NCI-H1105 treated with DMSO at 0.1 percent for 48 hours (cell line): ENCODE measurements at regions not wholly inside any gene's neighbourhood (a gene's known extent, or its start where the extent isn't known, plus 50 kb on each side); places are given as distances from the start of the nearest gene placed in this dataset.
"Not testable (repeated sequence)": the region's sequence is repeated elsewhere in the genome, so short reads cannot be mapped to it uniquely, and the experiment has no call there.

Source experiments
- DNase-seq: peaks from one replicate; lab custom pipeline; 2025; lab: John Stamatoyannopoulos, UW

DNA sequence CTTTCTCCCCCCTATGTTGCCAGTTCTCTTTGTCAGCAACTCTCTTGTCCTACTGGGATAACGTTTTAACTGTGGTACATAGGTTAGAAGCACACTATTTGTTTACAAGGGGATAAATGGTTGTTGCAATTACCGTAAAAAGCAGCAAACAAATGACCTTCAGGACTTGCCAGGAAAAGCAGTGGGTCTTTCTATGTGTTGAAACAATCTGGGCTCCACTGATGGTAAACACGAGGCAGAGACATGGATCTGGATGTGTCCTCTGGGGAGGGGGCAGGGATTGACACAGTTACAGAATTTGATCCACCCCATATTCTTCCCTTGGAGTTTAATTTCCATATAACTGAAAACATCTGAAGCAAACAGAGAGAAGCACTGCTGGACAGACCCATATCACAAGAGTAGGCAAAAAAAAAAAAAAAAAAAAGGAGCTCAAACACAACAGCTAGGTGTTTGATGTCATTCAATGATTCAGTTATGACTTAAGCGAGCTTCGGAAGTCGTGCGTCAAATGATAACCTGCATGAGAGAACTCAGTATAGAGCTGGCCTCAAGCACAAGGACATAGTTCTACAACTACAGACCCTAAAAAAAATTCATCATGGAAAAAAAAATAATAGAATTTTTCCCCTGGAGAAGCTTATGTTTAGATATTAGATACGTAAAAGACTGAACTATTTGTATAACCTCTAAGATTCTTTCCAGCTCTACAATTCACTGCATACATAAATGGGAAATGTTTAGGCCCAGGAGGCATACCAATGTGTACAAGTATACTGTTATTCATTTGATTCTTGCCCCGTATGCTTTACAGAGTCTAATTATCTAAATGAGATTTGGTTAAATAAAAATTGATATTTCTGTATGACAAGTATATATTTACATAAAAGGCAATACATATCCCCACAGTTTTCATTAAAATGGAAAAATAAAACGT is 127.7 kb downstream of the ALDH8A1 start:
- no peak for DNase-seq

DNA sequence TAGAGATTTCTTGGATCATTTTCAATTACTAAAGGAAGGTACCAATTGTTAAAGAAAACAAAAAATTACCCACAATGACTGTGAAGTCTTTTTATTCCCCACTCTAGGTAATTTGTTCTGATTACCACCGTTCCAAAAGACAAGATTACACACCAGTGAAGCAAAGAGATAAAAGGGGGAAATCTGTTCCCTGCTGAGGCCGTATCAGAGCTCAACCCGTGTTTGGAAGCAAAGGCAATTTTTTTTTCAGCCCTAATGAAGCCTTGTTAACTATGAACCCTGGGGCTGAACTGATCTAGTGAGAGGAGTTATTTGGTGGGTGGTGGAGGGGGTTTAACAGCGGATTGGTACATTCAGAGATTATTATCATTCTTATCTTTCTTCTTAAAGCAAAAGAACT is 128.5 kb downstream of the ALDH8A1 start:
- no peak for DNase-seq

- DNase-seq: no peak
These were observed 129.8 kb downstream of the ALDH8A1 start for GRCh38 chr6:134819863-134820800.

- DNase-seq: no peak
These were observed 130.7 kb downstream of the ALDH8A1 start for GRCh38 chr6:134819236-134819635.

DNA sequence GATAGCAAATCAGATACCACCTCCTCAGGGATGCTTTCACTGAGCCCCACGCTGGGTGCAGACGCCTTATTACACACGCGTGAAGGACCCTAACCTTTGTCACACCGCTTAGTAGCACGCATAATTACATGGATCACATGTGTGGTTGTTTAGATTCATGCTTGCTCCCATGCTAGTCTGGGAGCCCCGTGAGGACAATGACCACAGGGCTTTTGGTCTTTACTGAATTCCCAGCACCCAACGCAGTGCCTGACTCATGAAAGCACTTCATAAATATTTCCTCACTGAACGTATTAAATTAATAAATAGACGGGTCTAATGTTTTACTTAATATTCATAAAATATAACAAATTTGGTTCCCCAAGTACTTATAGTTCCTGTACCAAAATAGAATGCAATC is 132.5 kb downstream of the ALDH8A1 start:
- DNase-seq: no peak

DNA sequence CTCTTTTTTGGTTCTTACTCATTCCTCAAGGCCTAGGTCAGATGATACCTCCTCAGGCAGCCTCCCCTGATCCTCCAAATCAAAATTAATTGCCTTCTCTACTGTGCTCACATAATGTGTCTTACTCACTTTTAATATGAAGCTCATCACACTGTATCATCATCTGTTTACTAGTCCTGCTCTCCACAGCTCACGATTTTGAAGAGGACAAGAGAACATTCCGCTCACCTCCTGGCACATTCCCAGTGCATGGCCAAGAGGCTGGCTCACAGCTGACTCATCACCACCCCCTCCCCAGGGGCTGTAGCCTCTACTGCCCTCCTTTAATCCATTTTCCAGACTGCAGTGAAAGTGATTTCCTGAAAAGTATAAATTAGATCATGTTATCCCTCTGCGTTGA is 133.1 kb downstream of the ALDH8A1 start:
- DNase-seq: no peak

DNA sequence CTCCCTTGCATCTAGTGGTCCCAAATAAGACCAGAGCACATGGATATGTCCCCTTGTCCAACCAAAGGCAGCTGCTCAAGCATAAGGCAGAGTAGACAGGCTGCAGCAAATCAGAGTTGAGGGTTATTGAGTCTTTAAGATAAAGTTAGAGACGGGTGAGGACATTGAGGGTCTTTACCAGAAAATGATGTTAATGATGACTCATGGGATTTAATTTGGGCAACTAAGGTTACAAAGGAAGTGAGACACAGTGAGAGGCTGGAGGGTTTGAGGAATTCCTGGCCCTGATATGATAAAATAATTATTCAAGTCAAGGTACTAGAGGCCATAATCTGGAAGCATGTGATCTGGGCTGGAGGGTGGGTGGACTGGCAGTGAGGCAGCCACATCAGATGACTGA is 133.6 kb downstream of the ALDH8A1 start:
- no peak for DNase-seq

DNA sequence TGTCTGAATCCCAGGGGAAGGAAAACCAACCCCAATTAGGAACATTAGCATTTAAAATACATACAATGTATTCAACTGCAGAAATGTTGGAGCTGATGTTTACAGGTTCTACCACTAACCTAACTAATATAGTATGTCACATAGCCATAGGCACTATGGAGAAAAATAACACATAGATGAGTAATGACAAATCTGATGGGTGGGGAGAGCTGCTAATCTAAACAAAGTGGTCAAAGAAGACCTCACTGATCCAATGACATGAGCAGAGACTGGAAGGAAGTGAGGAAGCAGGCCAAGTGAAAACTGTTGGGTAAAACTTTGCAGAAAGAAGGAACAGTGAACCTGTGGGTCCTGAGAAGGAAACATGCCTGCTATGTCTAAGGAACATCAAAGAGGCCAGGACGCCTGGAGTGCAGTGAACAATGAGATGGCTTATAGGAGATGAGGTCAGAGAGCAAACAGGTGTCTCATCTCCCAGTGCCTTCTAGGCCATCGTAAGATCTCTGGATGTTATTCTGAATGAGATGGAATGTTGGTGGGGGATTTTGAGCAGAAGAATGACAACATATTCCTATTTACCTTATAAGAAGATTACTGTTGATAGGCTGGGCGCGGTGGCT is 135.7 kb downstream of the ALDH8A1 start:
- no peak for DNase-seq

- DNase-seq: no peak
These were observed 136.8 kb downstream of the ALDH8A1 start for GRCh38 chr6:134813146-134813545.

DNA sequence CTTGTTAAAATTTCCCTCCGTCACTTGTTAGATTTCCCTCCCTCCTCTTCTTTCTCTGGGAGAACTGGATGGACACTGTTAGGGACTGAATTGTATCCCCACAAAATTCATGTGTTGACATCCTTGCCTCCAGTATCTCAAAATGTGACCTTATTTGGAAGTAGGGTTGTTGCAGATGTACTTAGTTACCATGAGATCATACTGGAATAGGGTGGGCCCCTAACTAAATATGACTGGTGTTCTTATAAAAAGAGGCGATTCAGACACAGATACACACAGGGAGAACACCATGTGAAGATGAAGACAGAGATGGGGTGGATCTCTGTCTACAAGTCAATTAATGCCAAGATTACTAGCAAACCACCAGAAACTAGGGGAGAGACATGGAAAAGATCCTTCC is 139.5 kb downstream of the ALDH8A1 start:
- no peak for DNase-seq

GRCh38 chr6:134809130-134809529 is 140.8 kb downstream of the ALDH8A1 start:
- DNase-seq: no peak

GRCh38 chr6:134806180-134806798 is 143.6 kb downstream of the ALDH8A1 start:
- DNase-seq: no peak

DNA sequence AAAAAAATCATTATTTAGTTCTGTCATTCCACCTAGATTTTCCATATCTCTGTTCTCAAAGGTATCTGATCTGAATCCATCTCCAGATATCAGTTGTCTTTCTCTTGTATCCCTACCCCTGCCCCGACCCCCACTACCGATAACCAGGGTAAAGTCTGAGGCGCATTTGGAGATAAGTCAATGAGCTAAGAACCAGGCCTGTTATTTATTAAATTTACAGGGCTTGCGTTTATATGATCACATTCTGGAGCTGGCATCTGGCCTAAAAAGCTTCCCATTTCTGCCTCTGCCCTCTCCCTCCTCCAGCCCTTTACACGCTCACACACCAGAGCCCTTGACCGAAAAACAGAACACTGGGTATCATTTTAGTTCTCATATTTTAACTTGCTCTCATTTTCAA is 144.7 kb downstream of the ALDH8A1 start:
- DNase-seq: no peak

DNA sequence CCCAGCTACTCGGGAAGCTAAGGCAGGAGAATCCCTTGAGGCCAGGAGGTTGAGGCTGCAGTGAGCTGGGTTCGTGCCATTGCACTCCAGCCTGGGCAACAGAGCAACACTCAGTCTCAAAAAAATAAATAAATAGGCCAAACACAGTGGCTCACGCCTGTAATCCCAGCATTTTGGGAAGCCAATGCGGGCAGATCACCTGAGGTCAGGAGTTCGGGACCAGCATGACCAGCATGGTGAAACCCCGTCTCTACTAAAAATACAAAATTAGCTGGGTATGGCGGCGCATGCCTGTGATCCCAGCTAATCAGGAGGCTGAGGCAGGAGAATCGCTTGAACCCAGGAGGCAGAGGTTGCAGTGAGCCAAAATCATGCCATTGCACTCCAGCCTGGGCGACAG is 145.6 kb downstream of the ALDH8A1 start:
- not testable (repeated sequence) for DNase-seq

- no peak for DNase-seq
These were observed 147.4 kb downstream of the ALDH8A1 start for GRCh38 chr6:134802426-134803058.

GRCh38 chr6:134797400-134798113 is 152.3 kb downstream of the ALDH8A1 start:
- no peak for DNase-seq

DNA sequence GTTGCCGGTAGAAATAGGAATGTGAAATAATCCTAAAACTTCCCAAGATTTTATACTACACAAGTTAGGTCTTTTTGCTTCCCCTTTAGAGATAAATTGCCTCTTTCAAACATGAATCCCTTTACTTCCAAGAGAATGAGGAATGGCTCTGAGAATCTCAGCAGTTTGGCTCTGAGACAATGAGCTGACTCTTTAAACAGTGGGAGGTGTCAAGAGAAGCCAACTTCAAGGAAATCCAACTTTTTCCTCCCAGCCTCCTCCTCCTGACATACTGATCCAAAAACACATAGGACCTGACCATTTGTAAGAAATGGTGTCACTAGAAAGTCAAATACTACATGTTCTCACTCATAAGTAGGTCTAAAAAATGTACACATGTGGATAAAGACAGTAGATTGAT is 154.2 kb downstream of the ALDH8A1 start:
- no peak for DNase-seq

DNA sequence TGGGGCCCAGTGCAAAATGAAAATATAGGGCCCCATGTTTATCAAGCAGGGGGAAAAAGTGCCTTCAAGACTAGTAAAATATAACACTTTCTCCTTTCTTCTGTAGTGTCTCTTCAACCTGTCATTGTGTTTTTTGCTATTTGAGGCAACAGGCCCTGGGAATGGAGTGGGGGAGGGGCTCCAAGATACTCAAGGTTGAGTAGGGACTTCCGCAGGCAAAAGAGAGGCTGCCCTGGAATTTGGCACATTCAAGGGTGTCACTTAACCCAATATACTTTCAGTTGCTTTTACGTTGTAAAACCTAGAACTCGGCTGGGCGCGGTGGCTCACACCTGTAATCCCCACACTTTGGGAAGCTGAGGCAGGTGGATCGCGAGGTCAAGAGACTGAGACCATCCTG is 154.9 kb downstream of the ALDH8A1 start:
- DNase-seq: no peak

GRCh38 chr6:134791243-134791843 is 158.6 kb downstream of the ALDH8A1 start:
- DNase-seq: not testable (repeated sequence)

DNA sequence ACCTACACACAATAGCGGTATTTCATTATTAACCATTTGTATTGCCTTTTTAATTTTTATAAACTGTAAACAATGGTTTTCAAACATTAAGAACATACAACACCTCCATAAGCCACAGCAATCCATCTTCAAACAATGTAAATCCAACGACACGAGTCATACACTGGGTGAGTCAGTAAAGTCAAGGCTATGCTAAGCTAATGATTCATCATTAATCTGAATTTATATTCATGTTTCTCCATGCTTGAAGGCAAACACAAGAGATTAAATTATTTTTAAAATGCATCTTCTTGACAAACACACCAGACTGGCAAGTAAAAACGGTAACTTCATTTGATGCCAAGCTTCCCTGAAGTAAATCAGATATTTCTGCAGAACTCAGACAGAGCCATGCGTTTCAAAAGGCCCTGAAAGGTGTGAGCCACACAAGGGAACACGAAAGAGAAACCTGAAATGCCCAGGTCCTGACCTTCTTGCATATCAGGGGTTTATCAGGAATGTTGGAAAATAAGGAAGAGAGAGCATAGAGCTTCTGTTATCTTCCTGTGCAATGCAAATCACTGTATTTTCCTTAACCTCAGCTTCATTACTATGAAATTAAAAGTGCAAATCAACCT is 162.5 kb downstream of the ALDH8A1 start:
- DNase-seq: no peak
